HepG2 (cell line): ENCODE measurements at regions not wholly inside any gene's neighbourhood (a gene's known extent, or its start where the extent isn't known, plus 50 kb on each side); places are given as distances from the start of the nearest gene placed in this dataset.

Experiments
- ATAC-seq: fragments of 200-7000 bp; cut with Tn5 transposase; 3 replicates; pipeline ENCODE4 v1.9.1; 2020; ENCODE audit warnings: mild to moderate bottlenecking, moderate library complexity
- BruUV-seq: library from RNA; stranded (reverse); fragments of 400-500 nt; replicated peaks from 2 replicates; lab custom pipeline; 2021; lab: Mats Ljungman, UMichigan
- CTCF ChIA-PET: fragments of 300-600 bp; formaldehyde crosslinking; extraction: SDS; loops from one replicate; lab custom pipeline; 2021; ENCODE audit warnings: low total read pairs, inconsistent platforms, low intra/inter-chr PET ratio; lab: Yijun Ruan, JAX
- POLR2A ChIA-PET: fragments of 350-600 bp; sonication (Branson Sonifier 250); formaldehyde crosslinking; loops from one replicate; lab custom pipeline; 2020; ENCODE audit warnings: antibody characterized with exemption, inconsistent platforms; lab: Yijun Ruan, JAX
- DNase-seq: peaks from one replicate; pipeline ENCODE4 v3.0.0-alpha.2; 2015; ENCODE audit warnings: low spot score
- FAIRE-seq: peaks from 3 replicates; lab custom pipeline; 2011; peaks lifted over from hg19 to GRCh38; lab: Jason Lieb, UNC
- H2AFZ ChIP-seq: one replicate; pipeline ENCODE4 v1.6.1; 2011; ENCODE audit warnings: low read length, inconsistent platforms
- H3K27ac ChIP-seq: fragments of 300-600 bp; 3 replicates; pipeline ENCODE4 v1.8.0; 2011; ENCODE audit warnings: mixed run types, mild to moderate bottlenecking, mixed read lengths, low read length, inconsistent platforms; ENCODE audit not compliant: insufficient read depth; ENCODE audit errors: extremely low read length
- H3K27me3 ChIP-seq, 2 experiments: fragments of 200-600 bp in 1 of 2; 2 replicates in 1 of 2; 3 replicates in 1 of 2; pipeline versions ENCODE4 v1.6.0 to v1.8.0; 2011; ENCODE audit warnings: low read length in 2 of 2, mild to moderate bottlenecking in 2 of 2, moderate library complexity in 2 of 2, inconsistent platforms in 1 of 2; ENCODE audit not compliant: insufficient read depth in 2 of 2, control insufficient read depth in 1 of 2
- H3K36me3 ChIP-seq, 2 experiments: fragments of 200-600 bp in 1 of 2; replicated peaks in 1 of 2; 2 replicates in 1 of 2; 3 replicates in 1 of 2; pipeline versions ENCODE4 v1.5.1 to v1.8.0; 2011; ENCODE audit warnings: low read length in 2 of 2, inconsistent platforms in 1 of 2; ENCODE audit not compliant: insufficient read depth in 2 of 2, control insufficient read depth in 1 of 2
- H3K4me1 ChIP-seq: 2 replicates; pipeline ENCODE4 v1.5.1; 2012; ENCODE audit warnings: low read length, inconsistent platforms; ENCODE audit not compliant: insufficient read depth
- H3K4me2 ChIP-seq: 2 replicates; pipeline ENCODE4 v1.6.0; 2011; ENCODE audit warnings: low read depth, low read length, inconsistent platforms
- H3K4me3 ChIP-seq, 3 experiments: fragments of 200-600 bp in 1 of 3; sonication (generic), shearing (Covaris generic) in 1 of 3; replicated peaks in 1 of 3; 2 replicates each; pipeline ENCODE4 v1.5.1; 2011 to 2016; ENCODE audit warnings: low read length in 3 of 3, inconsistent platforms in 2 of 3, low read depth in 2 of 3, mild to moderate bottlenecking in 2 of 3, control low read depth in 1 of 3, mixed read lengths in 1 of 3; ENCODE audit not compliant: insufficient read depth in 1 of 3
- H3K79me2 ChIP-seq: one replicate; pipeline ENCODE4 v1.6.1; 2011; ENCODE audit warnings: low read length, inconsistent platforms; ENCODE audit not compliant: insufficient read depth
- H3K9ac ChIP-seq: 2 replicates; pipeline ENCODE4 v1.6.0; 2011; ENCODE audit warnings: mild to moderate bottlenecking, low read depth, low read length, inconsistent platforms; ENCODE audit not compliant: insufficient read depth
- H3K9me3 ChIP-seq: 2 replicates; pipeline ENCODE4 v1.5.1; 2012; ENCODE audit warnings: mild to moderate bottlenecking, low read length
- H4K20me1 ChIP-seq: 2 replicates; pipeline ENCODE4 v1.6.0; 2011; ENCODE audit warnings: inconsistent platforms, mild to moderate bottlenecking, low read length, moderate library complexity; ENCODE audit not compliant: insufficient read depth
- EED ChIP-seq: sonication (generic); formaldehyde crosslinking; IDR thresholded peaks from 2 replicates; pipeline ENCODE4 v1.5.0; 2020; ENCODE audit warnings: mild to moderate bottlenecking, missing genetic modification reagents
- MATR3 ChIP-seq: sonication (generic); formaldehyde crosslinking; IDR thresholded peaks from 2 replicates; pipeline ENCODE4 v1.4.0; 2020; ENCODE audit warnings: missing genetic modification reagents
- MXD1 ChIP-seq: sonication (generic); formaldehyde crosslinking; IDR thresholded peaks from 2 replicates; pipeline ENCODE4 v1.4.0; 2020; ENCODE audit warnings: mild to moderate bottlenecking, missing genetic modification reagents
- MYNN ChIP-seq: sonication (generic); formaldehyde crosslinking; IDR thresholded peaks from 2 replicates; pipeline ENCODE4 v1.4.0; 2020; ENCODE audit warnings: mild to moderate bottlenecking, low read depth, missing genetic modification reagents
- ONECUT2 ChIP-seq: sonication (generic); formaldehyde crosslinking; IDR thresholded peaks from 2 replicates; pipeline ENCODE4 v1.4.0; 2020; ENCODE audit warnings: missing genetic modification reagents
- POGK ChIP-seq: sonication (generic); formaldehyde crosslinking; conservative IDR thresholded peaks from 2 replicates; pipeline ENCODE4 v1.8.0; 2022; ENCODE audit warnings: mild to moderate bottlenecking, moderate library complexity, missing genetic modification reagents
- RBM22 ChIP-seq: fragments of 200-400 bp; formaldehyde crosslinking; optimal IDR thresholded peaks from 2 replicates; pipeline ENCODE3; 2017; ENCODE audit warnings: mild to moderate bottlenecking, low read length, moderate library complexity
- RNF219 ChIP-seq: sonication (generic); formaldehyde crosslinking; IDR thresholded peaks from 2 replicates; pipeline ENCODE4 v1.5.0; 2020; ENCODE audit warnings: mild to moderate bottlenecking, missing genetic modification reagents
- TFDP2 ChIP-seq: sonication (generic); formaldehyde crosslinking; IDR thresholded peaks from 2 replicates; pipeline ENCODE4 v1.4.0; 2020; ENCODE audit warnings: missing genetic modification reagents
- THAP11 ChIP-seq: IDR thresholded peaks from 2 replicates; pipeline ENCODE4 v1.6.1; 2016; ENCODE audit warnings: missing biosample characterization, missing genetic modification reagents
- ZNF232 ChIP-seq: sonication (generic); formaldehyde crosslinking; IDR thresholded peaks from 2 replicates; pipeline ENCODE4 v1.4.0; 2020; ENCODE audit warnings: missing genetic modification reagents, borderline replicate concordance
- ZNF354B ChIP-seq: sonication (generic); formaldehyde crosslinking; IDR thresholded peaks from 2 replicates; pipeline ENCODE4 v1.8.0; 2022; ENCODE audit warnings: mild to moderate bottlenecking, missing genetic modification reagents
- ZNF441 ChIP-seq: sonication (generic); formaldehyde crosslinking; IDR thresholded peaks from 2 replicates; pipeline ENCODE4 v1.7.0; 2021; ENCODE audit warnings: missing genetic modification reagents, borderline replicate concordance
- ZNF75D ChIP-seq: sonication (generic); formaldehyde crosslinking; IDR thresholded peaks from 2 replicates; pipeline ENCODE4 v1.8.1; 2023; ENCODE audit warnings: missing genetic modification reagents, mild to moderate bottlenecking, borderline replicate concordance
- ZNF784 ChIP-seq: sonication (generic); formaldehyde crosslinking; IDR thresholded peaks from 2 replicates; pipeline ENCODE4 v1.5.1; 2020; ENCODE audit warnings: missing genetic modification reagents, mild to moderate bottlenecking, borderline replicate concordance
- ZNF891 ChIP-seq: sonication (generic); formaldehyde crosslinking; IDR thresholded peaks from 2 replicates; pipeline ENCODE4 v1.5.0; 2020; ENCODE audit warnings: mild to moderate bottlenecking, missing genetic modification reagents
- WGBS: methylation state at CpG from one replicate; pipeline ENCODE4 v1.1.6; 2017; ENCODE audit warnings: low lambda C conversion rate; 5-methylcytosine and 5-hydroxymethylcytosine counted together
- in situ Hi-C: cut with HindIII; loops from 2 replicates; pipeline ENCODE4 v1.10.0; 2017; ENCODE audit warnings: low pct_unique_long_range_greater_than_20kb; ENCODE audit not compliant: extremely low pct_ligation_motif_present
- intact Hi-C: fragments of 100-400 bp; cut with micrococcal nuclease; formaldehyde crosslinking; loops from one replicate; pipeline ENCODE4 v1.10.0; 2022; ENCODE audit not compliant: unreplicated experiment

- no peaks in the 10 kb centered on the region for H3K79me2 ChIP-seq
- no TSS peak for BruUV-seq
- POLR2A ChIA-PET = no interaction called here
- no peaks in the 10 kb centered on the region for H4K20me1 ChIP-seq
- FAIRE-seq = no peak
- H3K36me3 ChIP-seq = no peaks in the 10 kb centered on the region
- H3K4me3 ChIP-seq = no peak overlapping the region
- H3K9me3 ChIP-seq = no peaks in the 10 kb centered on the region
- CTCF ChIA-PET = no interaction called here
- DNase-seq = no peak
- H3K4me2 ChIP-seq = no peak overlapping the region
- no peak for TF ChIP-seq MATR3 (CRISPR knock-in tag)
- TF ChIP-seq ZNF784 (CRISPR knock-in tag) = no peak
- no peak for TF ChIP-seq TFDP2 (CRISPR knock-in tag)
- no peak for TF ChIP-seq THAP11 (CRISPR knock-in tag)
- no peak for TF ChIP-seq ZNF354B (CRISPR knock-in tag)
- no peak for TF ChIP-seq ZNF232
- no peak for TF ChIP-seq POGK (CRISPR knock-in tag)
- no peak for TF ChIP-seq MXD1 (CRISPR knock-in tag)
- TF ChIP-seq ZNF441 = no peak
- no peak for TF ChIP-seq RBM22
- no peak for TF ChIP-seq ZNF891 (CRISPR knock-in tag)
- no peak for TF ChIP-seq RNF219 (CRISPR knock-in tag)
- no peak for TF ChIP-seq ONECUT2 (CRISPR knock-in tag)
- no peak for TF ChIP-seq MYNN (CRISPR knock-in tag)
- TF ChIP-seq EED (CRISPR knock-in tag) = no peak
- no peak for TF ChIP-seq ZNF75D (CRISPR knock-in tag)
- intact Hi-C loops (no loop called here), in situ Hi-C loops (loop anchor here (10.0 kb wide), 1 partner anchor 57 kb away; no protein-coding TSS in a partner anchor)
- no peak; the same call in 2 of the 3 replicates for ATAC-seq
- WGBS = 52% methylated on average over 13 of the region's 34 CpGs
- no peak overlapping the region for H3K9ac ChIP-seq
- H3K27me3 ChIP-seq = peaks cover 3 to 33% of the 10 kb centered on the region in 2 experiments; a peak in 2 of 5 replicates
- H3K4me1 ChIP-seq = no peaks in the 10 kb centered on the region
- H3K27ac ChIP-seq = no peak overlapping the region
- no peak overlapping the region for H2AFZ ChIP-seq
Measured at GRCh38 chr20:24891546-24892393, 57.3 kb upstream of the CST7 start.
